DMS153 treated with DMSO at 0.1 percent for 48 hours (cell line): ENCODE measurements at regions not wholly inside any gene's neighbourhood (a gene's known extent, or its start where the extent isn't known, plus 50 kb on each side); places are given as distances from the start of the nearest gene placed in this dataset.

ENCODE experiments used
- DNase-seq: peaks from one replicate; lab custom pipeline; 2025; ENCODE audit not compliant: unreplicated experiment; lab: John Stamatoyannopoulos, UW

- no peak for DNase-seq
Observed at GRCh38 chr5:82375488-82376244, 97.5 kb upstream of the RPS23 start.

DNA sequence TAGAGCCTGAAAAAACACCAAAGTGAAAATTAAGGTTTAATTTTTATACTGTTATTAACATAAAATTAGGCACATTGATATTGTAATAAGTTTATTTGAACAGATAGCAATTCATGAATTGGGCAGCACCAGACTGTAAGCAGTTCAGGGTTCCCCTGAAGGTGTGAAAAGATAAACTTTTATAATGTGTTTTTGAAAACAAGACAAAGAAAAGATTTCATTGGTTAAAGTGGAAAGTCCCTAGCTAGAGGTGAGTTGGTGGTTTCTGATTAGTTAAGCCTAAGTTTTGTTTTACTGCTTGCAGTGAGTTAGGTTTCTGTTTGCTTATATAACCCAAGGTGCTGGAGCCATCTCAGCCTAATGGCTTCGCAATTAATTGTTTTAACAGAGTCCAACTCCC lies 96.5 kb upstream of the RPS23 start:
- no peak for DNase-seq

DNA sequence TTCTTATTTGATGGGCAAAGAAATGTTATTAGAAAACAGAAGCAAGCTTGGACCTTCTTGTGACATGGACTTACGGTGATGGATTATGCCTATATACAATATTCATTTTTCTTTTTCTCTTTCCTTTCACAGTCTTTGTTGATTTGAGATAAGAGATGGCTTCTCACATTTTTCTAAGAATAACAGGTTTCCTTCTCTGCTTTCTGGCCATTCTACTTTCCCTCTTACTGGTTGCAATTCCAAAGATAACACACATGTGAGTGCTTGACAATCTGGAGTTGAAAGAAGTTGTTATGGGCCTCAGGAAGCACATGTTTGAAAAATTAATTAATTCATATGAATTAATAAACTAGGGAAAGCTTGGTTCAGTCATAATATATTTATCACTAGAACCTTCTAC lies 89.8 kb upstream of the RPS23 start:
- no peak for DNase-seq

DNA sequence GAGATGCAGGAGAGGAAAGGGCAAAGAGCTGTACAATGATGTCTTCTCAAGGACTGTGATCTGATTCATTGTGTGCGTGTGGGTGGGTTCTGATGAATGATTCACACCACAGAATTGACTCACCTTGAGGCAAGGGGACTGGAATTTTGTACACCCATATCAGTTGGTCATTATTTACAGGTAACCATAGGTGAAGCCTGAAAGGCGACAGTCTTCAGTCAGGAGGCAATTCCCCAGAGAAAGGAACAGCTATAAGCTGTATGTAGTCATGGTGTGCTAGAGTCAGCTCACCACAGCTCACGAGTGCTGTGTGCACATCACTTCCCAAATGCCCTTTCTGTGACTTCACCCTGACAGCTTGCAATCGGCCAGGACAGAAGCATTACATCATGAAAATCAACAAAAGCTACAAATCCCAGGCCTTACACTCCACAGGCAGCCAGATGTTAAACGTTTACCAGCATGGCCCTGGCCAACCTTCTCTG lies 87.6 kb upstream of the RPS23 start:
- DNase-seq = no peak

GRCh38 chr5:82365026-82365425 lies 86.9 kb upstream of the RPS23 start:
- no peak for DNase-seq

- no peak for DNase-seq
Observed at GRCh38 chr5:82364497-82364896, 86.3 kb upstream of the RPS23 start.

- DNase-seq = no peak
Observed at GRCh38 chr5:82363524-82363923, 85.4 kb upstream of the RPS23 start.

DNA sequence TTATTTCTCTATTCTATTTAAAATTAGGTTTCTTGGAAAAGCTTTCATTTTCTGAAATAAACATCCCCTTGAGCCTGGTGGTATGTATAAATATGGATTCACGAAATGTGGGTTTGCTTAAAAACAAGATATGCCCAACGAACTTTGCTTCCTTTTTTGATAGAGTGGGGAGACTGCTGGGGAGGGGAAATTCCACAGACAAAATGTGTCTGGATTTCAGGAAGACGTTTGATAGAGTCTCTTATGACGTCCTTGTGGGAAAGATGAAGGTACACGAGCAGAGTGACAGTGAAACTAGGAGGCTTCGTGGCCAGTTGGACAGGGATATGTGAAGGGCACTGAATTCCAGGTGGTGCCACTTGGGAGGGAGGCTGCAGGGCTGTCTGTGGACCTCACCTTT lies 84.5 kb upstream of the RPS23 start:
- DNase-seq = no peak

DNA sequence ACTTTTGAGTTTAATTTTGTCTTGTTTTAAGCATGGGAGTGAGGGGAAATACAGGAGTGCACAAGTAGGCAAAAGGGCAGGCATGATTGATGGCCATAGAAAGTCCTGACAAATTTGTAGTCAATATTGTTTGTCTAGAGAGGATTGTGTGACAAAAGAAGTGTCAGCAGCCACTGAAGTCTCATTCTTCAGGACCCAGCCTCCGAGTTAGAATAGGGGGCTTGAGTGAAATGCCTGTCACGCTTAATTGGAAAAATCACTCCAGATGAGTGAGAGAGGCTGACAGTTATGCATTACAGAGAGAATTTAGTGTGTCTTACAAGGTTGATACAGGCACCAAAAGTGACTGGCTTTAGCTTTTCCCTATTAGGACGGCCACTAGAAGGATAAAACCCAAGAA lies 81.9 kb upstream of the RPS23 start:
- no peak for DNase-seq

- no peak for DNase-seq
Observed at GRCh38 chr5:82359272-82359671, 81.1 kb upstream of the RPS23 start.

DNA sequence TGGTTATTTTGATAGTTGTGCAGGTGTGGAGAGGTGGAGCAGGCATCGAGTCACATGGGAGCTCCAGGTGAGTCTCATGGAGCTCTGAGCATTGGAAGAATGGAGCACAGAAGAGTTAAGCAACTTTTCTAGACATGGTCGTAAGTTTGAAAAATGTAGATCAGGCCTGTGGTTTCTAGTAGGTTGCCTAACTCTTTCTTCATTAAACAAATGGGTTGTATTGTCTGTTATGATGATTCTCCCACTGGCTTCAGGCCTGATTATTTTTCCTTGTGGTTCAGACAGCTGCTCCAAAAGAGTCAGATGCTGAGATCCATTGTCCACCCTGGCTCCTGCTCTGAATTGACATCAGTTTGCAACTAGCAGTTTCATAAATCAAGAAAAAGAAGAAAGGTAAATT lies 80.3 kb upstream of the RPS23 start:
- DNase-seq = no peak

DNA sequence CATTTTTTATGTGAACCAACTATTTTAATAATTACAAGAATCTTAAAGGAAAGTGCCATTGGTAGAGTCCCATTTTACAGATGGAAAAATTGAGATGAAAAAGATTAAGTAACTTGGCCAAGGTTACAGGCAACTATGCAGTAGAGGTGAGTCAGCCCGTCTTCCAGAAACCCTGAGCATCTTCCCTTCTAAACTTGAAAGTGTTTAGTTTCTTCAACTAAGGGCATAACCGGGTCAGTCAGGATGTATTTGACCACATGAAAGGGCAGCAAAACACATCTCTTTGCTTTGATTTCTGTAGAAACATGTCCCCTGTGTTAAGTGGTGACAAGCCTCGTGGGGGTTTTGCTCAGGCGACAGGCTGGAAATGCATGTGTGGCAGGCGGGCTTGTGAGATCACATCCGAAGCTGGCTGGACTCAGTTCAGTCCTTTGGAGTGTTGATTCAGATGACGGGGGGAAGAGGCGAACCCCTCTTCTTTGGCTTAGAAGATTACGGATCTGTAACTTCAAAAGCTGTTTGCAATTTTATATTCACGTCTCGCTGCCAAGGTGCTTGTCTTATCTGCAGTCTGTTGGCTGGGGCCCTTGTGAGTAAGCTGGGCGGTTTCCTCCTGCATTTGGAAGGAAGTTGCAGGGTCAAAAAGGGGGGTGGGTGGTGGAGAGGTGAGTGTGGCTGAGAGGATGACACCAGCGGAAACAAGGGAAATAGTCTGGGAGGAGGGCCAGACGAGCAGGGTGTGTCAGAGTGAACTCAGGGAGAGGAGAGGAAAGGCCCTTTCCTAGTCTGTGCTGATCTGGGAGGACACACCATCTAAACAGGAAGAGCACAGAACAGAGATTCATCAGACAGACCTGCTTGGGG lies 78.9 kb upstream of the RPS23 start:
- DNase-seq = no peak

DNA sequence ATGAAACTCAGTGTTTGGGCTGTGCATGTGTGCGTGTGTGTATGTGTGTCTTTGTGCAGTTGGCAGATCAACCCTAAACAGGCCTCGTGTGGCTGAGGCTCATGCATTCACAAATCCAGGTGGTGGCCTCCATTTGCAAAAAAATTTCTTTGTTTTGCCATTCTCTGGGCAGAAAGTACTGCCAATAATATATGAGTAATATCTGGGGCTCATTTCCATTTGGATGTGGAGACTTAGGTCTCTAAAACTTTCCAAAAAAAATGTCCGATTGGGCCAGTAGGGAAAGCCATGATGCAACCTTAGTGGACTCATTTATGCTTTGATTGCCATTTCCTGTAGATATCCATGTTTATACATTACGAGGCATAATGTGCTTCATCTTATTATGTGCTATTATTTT lies 77.9 kb upstream of the RPS23 start:
- no peak for DNase-seq

DNA sequence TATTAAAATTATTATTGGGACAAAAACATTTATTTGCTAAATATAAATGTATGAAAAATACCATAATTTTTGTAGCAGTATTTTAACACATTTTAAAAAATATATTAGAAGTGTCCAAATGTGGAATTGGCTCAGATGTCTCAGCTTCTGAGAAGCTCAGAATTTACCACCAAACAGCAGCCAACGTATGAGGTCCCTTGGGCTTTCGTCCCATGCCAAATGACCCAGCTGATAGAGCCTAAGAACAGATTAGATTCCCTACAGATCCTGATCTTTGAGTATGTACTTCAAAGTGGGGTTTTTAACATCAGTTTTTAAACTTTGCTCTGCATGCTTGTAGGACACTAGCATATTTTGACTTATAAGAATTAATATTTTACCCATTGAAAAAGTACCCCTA lies 77.3 kb upstream of the RPS23 start:
- DNase-seq = no peak

DNA sequence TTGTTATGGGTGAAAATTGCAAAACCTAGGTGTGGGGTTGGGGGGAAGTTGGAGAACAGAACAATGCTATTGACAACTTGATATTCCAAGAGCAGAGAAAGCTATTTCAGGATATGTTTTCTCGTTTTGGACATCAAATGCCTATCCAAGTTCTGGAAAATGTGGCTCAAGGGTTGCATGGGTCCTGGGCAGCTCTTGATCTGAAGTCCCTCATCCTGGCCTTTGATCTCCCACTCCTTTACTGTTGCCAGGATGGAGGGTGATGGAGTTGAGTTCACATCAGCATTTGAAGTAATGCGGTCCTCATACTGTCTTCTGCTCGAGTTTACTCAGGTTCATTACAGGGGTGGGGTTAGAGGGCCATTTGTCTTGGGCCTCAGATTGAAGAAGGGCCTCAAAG lies 76.9 kb upstream of the RPS23 start:
- DNase-seq = no peak

DNA sequence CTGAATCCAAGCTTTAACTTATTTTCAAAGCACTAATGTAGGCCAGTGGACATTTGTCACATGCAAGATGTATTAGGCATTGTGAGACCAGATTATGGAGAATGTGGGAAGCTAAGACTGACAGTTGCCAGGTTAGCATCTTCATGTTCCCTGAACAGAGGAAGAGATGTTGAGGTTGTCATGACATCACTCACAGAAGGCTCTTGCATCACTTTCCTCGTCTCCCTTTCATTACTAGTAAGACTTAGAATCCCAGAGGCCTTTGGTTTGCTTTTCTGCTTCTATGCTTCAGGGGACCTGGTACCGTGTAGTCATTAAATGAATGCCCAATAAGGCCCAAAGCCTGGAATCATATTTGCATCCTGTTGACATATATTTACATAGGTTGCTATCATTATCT lies 76.4 kb upstream of the RPS23 start:
- DNase-seq = no peak

- DNase-seq = no peak
Observed at GRCh38 chr5:82353522-82353921, 75.4 kb upstream of the RPS23 start.

DNA sequence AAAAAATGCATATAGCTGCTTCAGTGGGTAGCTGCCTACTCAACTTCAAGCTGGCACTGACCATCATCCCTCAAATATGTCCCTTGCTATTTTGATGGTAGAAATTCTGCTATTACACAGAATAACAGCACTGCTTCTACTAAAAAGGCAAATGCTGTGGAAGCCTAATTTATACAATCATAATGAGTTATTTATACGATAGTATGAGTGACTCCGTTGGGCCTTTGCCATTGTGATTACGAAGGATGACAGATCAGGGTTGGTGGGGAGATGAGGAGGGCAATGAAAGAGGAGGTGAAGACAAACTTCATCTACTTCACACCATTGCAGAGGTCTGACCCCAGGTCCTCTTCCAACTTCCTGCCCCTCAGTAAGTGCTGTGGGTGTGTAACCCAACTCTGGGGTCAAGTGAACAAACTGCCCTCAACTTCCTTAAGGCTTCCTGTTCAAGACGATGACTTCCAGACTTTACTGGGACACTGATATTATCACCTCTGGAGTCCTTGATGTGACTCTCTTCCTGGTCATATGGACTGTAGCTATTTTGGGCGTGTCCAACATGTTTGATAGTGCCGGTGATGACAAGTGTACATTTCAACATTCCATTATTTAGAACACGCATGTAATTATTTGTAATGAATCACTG lies 74.1 kb upstream of the RPS23 start:
- DNase-seq = no peak

- DNase-seq = peak; percentile 8
Observed at GRCh38 chr5:82351754-82352145, 73.6 kb upstream of the RPS23 start.

DNA sequence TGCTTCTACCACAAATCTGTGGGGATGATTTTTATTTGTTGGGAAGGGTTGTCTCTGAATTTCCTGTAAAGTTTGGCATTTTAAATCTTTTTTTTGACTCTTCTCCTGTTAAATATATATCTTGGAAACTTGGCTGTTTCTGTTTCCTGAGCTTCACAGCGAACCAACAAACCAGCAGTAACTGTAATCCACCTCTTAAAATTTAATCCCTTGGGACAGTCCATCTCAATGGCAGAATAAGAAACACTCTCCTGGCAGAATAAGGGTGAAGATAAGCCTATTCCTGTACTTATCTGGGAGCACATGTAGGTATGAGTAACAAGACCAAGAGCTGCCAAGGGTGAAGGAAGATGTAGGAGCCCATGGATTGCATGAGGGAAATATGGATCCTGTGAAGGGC lies 73.1 kb upstream of the RPS23 start:
- DNase-seq = no peak

DNA sequence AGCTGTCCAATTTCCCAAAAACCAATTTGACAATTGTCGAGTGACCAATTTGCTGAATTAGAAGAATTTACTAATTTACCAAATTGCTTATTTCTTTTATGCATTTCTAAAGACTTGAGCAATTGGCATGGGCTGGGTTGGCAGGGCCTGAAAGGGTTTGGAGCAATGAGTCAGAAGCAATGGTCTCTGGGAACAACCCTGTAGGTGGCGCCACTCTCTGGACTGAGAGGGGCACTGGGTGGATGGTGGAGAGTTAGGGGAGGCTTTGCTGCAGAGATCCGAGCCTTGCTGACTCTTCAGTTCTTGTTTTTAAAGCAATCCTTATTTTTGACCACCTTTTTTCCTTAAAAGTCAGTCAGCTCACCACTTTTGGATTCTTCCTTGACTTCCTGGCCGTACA lies 71.5 kb upstream of the RPS23 start:
- DNase-seq = no peak
